DND-41 (cell line): ENCODE measurements at regions not wholly inside any gene's neighbourhood (a gene's known extent, or its start where the extent isn't known, plus 50 kb on each side); places are given as distances from the start of the nearest gene placed in this dataset.

Source experiments
- CTCF ChIP-seq: IDR thresholded peaks from 2 replicates; pipeline ENCODE4 v1.5.1; 2012; ENCODE audit warnings: borderline replicate concordance, low read length, moderate library complexity, mild to moderate bottlenecking; ENCODE audit not compliant: poor library complexity, severe bottlenecking; ENCODE audit errors: extremely low read depth
- EZH2 ChIP-seq: IDR thresholded peaks from 3 replicates; pipeline ENCODE4 v1.6.1; 2012; ENCODE audit warnings: borderline replicate concordance, low read depth, mild to moderate bottlenecking, moderate library complexity, low read length, inconsistent platforms; ENCODE audit not compliant: severe bottlenecking

DNA sequence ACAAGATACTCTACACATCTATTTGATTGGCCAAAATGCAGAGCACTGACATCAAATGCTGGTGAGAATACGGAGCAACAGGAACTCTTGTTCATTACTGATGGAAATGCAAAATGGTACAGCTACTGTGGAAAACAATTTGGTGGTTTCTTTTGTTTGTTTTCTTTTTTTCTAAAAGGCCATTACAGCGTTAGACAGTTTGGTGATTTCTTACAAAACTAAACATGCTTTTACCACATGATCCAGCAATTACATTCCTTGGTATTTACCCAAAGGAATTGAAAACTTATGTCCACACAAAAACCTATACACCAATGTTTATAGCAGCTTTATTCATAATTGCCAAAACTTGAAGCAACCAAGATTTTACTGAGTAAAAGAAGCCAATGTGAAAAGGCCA lies 66.4 kb upstream of the FBXO28 start:
- no peak for TF ChIP-seq CTCF
- no peak for TF ChIP-seq EZH2
